ENCODE measurements at regions not wholly inside any gene's neighbourhood (a gene's known extent, or its start where the extent isn't known, plus 50 kb on each side); places are given as distances from the start of the nearest gene placed in this dataset.

- TF ChIP-seq, protein P1, sequence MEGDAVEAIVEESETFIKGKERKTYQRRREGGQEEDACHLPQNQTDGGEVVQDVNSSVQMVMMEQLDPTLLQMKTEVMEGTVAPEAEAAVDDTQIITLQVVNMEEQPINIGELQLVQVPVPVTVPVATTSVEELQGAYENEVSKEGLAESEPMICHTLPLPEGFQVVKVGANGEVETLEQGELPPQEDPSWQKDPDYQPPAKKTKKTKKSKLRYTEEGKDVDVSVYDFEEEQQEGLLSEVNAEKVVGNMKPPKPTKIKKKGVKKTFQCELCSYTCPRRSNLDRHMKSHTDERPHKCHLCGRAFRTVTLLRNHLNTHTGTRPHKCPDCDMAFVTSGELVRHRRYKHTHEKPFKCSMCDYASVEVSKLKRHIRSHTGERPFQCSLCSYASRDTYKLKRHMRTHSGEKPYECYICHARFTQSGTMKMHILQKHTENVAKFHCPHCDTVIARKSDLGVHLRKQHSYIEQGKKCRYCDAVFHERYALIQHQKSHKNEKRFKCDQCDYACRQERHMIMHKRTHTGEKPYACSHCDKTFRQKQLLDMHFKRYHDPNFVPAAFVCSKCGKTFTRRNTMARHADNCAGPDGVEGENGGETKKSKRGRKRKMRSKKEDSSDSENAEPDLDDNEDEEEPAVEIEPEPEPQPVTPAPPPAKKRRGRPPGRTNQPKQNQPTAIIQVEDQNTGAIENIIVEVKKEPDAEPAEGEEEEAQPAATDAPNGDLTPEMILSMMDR (IDR thresholded peaks at IDR 0.05; ENCODE audit: low read depth, low read length), result peak; percentile 64
- TF ChIP-seq EZH2phosphoT487 (IDR thresholded peaks at IDR 0.05; ENCODE audit: low read depth), result no peak
Measured at GRCh38 chr5:15013654-15014463, 142.3 kb upstream of the ANKH start.

Data from OCI-LY3 (cell line).